Renal cortex interstitium (tissue), 11 donors: ENCODE measurements at regions not wholly inside any gene's neighbourhood (a gene's known extent, or its start where the extent isn't known, plus 50 kb on each side); places are given as distances from the start of the nearest gene placed in this dataset.

ENCODE experiments used
- DNase-seq, 11 donors: peaks; one replicate each; pipeline ENCODE4 v3.0.0-alpha.2; 2013; ENCODE audit warnings: low read depth in 9 of 11, low spot score in 4 of 11; ENCODE audit errors: extremely low read depth in 1 of 11

- no peak for DNase-seq
Observed at GRCh38 chr5:125390326-125390725, 643.9 kb upstream of the ZNF608 start.

- no peak for DNase-seq
Observed at GRCh38 chr5:125393221-125393815, 646.9 kb upstream of the ZNF608 start.

- DNase-seq, result no peak
Observed at GRCh38 chr5:125394661-125395280, 648.3 kb upstream of the ZNF608 start.

- no peak for DNase-seq
Observed at GRCh38 chr5:125396462-125396861, 650.0 kb upstream of the ZNF608 start.

GRCh38 chr5:125398466-125398865 is 652.0 kb upstream of the ZNF608 start:
- DNase-seq, result no peak

- DNase-seq, result no peak
Observed at GRCh38 chr5:125399885-125400284, 653.4 kb upstream of the ZNF608 start.

- no peak for DNase-seq
Observed at GRCh38 chr5:125401724-125402622, 655.5 kb upstream of the ZNF608 start.

GRCh38 chr5:125402787-125403186 is 656.3 kb upstream of the ZNF608 start:
- DNase-seq, result no peak

GRCh38 chr5:125404056-125404455 is 657.6 kb upstream of the ZNF608 start:
- DNase-seq, result no peak

GRCh38 chr5:125408448-125409233 is 662.2 kb upstream of the ZNF608 start:
- DNase-seq, result peak in 7 of 11 donors; percentile 16 to 34 (median 27)

GRCh38 chr5:125409234-125409860 is 662.9 kb upstream of the ZNF608 start:
- DNase-seq, result peak in 9 of 11 donors; percentile 26 to 78 (median 71)

- DNase-seq, result peak in 9 of 11 donors; percentile 29 to 75 (median 65)
Observed at GRCh38 chr5:125409861-125410536, 663.6 kb upstream of the ZNF608 start.

- DNase-seq, result peak in 6 of 11 donors; percentile 12 to 32 (median 24)
Observed at GRCh38 chr5:125410537-125411070, 664.2 kb upstream of the ZNF608 start.

- DNase-seq, result peak in 8 of 11 donors; percentile 22 to 48 (median 31)
Observed at GRCh38 chr5:125411071-125411743, 664.8 kb upstream of the ZNF608 start.

- DNase-seq, result peak in 9 of 11 donors; percentile 48 to 82 (median 64)
Observed at GRCh38 chr5:125411744-125412560, 665.5 kb upstream of the ZNF608 start.
